ENCODE measurements at regions not wholly inside any gene's neighbourhood (a gene's known extent, or its start where the extent isn't known, plus 50 kb on each side); places are given as distances from the start of the nearest gene placed in this dataset.

- DNase-seq, result no peak
These were observed 51.2 kb upstream of the RNF144B start for GRCh38 chr6:18335948-18336347.

GRCh38 chr6:18334251-18334650 is 52.9 kb upstream of the RNF144B start:
- no peak for DNase-seq

DNA sequence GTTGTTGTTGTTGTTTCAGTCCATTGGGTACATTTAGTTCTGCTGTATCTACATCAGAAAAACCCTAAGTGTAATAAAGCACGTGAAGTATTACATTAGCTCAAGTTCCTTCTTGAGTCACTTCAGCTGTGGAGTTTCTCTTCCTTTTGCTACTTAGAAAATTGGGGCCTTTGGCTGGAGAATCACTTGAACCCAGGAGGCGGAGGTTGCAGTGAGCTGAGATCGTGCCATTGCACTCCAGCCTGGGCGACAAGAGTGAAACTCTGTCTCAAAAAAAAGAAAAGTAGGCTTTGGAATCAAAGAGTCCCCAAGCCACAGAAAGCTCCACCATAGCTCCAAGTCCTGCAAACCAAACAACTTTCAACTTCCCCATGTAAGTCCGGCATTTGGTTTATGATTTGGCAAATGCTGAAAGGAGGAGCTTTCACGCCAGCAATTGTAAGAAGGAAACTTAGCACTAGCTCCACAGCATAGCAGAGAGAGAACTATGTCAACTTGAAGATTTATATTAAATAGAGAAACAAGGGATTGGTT is 56.5 kb upstream of the RNF144B start:
- DNase-seq, result no peak

- DNase-seq, result no peak
These were observed 57.4 kb upstream of the RNF144B start for GRCh38 chr6:18329776-18330175.

GRCh38 chr6:18328540-18328939 is 58.6 kb upstream of the RNF144B start:
- DNase-seq, result peak; percentile 19

GRCh38 chr6:18328070-18328469 is 59.1 kb upstream of the RNF144B start:
- peak; percentile 40 for DNase-seq

DNA sequence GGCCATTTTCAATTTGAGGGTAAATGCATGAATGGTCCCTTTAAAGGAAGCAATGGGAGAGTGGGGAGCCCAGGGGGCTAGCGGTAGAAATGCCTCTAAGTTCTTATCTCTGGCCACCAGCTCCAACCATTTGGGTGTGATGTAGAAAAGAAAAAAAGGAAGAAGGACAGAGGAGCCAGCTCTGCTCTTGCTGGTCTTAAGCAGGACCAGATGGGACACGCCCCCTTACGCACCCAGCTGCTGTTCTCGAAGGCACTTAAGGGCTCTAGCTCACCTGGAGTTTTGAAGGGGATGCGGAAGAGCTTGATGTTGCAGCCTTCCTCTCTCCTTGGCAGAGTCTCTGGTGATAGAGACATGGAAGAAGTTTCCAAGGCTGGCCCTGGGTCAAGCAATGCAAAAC is 59.5 kb upstream of the RNF144B start:
- DNase-seq, result peak; percentile 40

GRCh38 chr6:18326980-18327379 is 60.2 kb upstream of the RNF144B start:
- no peak for DNase-seq

DNA sequence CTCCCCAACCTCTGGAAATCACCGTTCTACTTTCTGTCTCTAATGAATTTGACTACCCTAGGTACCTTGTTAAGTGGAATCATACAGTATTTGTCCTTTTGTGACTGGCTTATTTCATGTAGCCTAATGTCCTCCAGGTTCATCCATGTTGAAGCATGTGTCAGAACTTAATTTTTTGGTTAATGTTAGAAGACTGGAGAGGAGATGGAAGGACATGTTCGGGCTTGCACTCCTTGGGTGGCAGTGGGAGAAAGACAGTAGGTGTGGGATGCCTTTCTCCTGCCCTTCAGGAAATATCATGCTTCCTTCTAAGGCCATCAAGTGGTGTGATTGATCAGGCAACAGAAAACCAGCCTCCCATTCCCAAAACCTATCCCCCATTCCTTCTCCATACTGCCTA is 61.1 kb upstream of the RNF144B start:
- no peak for DNase-seq

GRCh38 chr6:18324706-18325042 is 60.3 kb upstream of the DEK start:
- DNase-seq, result no peak

DNA sequence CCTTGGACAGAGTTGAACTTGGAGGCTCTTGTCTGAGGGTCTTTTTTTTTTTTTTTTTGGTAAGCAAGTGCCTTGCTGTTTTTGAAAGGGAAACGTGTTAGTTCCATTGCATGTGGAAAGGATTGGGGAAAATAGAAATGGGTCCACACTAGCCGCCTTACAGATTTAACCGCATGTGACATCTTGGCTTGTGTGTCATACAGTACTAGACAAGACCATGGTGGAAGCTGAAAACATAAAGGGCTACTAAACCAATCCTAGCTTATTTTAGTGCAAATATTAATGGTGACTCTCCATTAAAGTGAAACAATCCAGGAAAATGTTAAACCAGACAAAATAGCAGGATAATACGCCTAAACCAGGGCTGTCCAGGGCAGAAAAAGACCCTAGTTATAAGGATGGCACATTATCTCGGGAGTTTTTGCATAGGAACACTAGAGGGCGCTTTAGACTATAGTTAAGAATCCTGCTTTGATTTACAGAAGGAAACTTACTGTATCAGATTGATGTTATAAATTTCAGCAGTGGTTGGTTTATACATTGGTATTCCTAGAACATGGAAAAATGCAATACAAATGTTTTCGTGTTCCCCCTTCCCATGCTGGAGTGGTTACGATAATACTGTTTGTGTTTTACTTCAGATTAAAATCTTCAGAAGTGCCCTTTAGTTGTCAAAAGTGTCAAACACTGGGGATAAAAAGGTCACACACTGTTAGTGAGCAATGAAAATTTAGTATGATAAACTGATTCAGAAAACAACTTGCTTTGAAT is 59.8 kb upstream of the DEK start:
- DNase-seq, result peak; percentile 84

DNA sequence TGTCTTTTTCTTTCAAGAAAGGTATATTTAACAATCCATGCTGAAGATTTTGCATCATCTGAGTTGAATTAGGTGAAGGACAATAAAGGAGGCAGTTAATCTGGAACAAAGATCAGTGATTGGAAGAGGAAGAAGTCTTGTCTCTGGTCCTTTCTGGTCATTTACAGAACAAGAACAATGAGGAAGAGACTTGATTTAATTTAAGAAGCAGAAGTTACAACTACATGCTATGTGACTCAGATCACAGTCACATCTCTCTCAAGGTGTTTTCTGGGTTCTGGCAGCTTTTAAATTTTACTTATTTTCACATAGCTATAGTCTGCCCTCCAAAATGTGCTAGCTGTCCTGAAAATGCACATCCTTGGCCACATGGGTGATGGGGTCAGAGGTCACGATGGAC is 53.5 kb upstream of the DEK start:
- no peak for DNase-seq

DNA sequence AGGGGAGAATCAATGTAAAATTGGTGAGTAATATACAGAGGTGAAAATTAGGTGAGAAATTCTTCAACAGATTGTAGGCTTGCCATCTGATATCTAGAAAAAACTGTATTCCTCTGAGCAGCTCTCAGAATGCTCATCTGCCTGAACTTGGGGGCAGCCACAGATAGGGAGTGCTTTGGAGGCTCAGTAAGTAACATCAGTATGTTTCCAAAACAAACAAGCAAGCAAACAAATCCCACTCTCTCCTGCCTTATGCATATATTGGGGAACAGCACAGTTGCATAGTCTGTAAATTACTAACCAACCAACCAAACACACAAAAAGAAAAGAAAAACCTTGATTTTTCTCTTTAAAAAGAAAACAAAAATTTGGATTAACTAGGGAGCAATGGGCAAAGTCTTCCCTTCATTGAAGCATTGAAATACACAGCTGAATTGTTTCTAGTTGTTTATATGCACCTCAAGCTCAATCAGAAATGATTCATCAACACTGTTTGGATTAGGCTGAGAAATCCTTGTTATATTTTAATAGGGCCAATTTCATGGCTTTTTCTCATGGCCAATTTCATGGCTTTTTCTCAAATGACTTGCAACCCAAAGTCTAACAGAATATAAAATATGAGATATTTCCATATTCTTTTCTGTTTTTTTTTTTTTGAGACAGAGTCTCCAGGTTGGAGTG is 50.1 kb upstream of the DEK start:
- peak; percentile 9 for DNase-seq

Data from kidney glomerular epithelial cell (primary cell).